Hematopoietic multipotent progenitor cell treated with erythropoietin and hydrocortisone succinate and interleukin-3 and kit ligand, for 8 days (in vitro differentiated cells): ENCODE measurements at regions not wholly inside any gene's neighbourhood (a gene's known extent, or its start where the extent isn't known, plus 50 kb on each side); places are given as distances from the start of the nearest gene placed in this dataset.
"Not testable (repeated sequence)": the region's sequence is repeated elsewhere in the genome, so short reads cannot be mapped to it uniquely, and the experiment has no call there.

Source experiments
- DNase-seq: peaks from one replicate; pipeline ENCODE4 v3.0.0-alpha.2; 2015

DNA sequence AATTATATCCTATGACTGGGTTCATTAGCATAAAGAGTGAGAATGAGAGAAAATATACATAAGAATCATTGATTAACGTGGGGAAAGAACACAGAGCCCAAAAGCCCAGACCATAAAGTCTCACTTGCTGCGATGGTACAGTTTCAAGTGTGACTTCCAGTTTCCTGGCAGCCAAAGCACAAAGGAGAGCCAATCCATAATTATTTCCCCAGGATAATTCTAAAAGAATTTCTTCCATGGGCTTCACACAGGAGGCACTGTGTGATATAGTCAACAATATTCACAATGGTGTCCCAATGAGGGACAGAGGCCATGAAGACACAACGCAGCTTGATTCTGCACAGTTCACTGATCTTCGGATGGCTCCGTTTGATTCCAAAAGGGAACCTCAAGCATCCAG is 321.6 kb downstream of the PLPP3 start:
- DNase-seq, result no peak

DNA sequence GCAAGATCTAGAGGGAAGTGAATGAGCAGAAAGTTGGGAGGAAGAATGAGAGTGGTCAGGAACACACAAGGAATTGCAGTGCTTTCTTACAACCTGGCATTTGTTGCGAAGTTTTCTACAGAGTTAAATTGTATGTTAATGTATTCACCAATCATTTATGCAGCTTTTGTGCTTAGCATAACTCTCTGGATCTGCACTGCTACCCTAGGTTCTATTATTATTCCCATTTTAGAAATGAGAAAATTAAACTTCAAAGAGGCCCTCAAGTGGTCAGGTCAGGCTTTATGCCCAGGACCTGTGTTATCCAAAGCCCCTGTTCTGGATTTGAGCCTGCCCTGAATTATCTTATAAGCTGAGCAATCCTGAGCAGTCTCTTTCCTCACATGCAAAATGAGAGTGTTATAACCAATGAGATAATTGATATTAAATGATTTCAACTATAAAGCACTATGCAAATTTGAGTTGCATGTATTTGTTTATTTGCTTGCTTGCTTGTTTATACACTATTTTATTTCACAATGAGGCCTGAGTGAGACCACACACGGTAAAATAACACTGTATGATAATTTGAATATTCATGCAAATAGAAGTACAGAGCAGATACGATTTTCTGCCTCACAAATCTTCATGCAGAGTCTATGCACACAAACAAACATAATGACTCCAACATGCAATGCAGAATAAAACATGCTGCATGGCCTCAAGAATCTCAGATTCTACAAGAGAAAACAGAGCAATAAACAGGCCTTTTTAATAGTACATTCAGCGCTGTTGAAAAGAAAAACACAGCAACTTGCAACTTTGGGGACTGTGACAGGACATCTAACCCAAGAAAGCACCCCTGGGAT is 323.0 kb downstream of the PLPP3 start:
- DNase-seq, result no peak

DNA sequence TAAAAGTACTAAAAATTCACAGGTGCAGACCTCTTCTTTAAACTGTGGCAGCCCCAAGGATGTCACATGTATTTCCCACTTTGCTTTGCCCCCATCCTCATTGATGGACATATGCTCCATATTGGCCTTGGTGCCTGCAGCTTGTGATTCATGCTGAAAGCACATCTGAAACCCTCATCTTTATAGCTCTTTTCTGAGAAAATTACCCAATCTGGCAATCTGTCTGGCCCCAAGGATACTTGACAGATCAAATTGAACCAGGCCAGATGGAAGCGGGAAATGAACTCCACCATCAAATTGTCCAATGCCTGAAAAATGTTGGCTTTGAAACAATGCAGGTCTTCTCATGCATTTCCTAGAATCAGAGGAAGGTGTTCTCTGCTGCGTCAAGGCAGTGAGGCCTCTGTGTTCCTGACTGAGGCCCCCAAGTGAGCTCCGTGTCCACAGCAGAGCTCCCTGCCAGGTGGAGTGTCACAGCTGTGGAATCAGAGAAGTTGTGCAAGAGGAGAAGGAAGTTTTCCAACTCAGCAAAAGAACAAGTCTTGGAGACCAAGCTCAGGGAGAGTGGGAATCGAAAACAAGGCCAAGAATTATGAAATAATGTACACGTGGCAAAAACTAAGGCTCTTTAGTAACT is 323.7 kb downstream of the PLPP3 start:
- no peak for DNase-seq

DNA sequence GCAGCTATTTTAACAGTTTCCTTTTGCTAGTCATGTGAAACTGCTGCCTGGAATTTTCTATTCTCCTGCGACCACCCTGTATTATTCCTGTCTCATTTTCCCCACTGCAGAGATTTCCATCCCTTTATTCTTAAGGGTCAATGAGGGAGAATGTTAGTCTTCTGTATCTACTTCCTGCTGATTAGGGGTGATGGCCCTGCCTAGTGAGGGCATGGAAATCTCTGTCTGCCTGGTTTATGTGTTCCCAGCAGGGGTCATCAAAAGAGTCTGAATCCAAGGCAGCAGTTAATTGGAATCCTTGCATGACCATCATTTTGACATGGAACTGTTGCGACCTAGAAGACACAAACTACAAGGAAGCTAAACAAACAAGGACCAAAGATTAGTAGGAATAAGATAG is 325.2 kb downstream of the PLPP3 start:
- no peak for DNase-seq

DNA sequence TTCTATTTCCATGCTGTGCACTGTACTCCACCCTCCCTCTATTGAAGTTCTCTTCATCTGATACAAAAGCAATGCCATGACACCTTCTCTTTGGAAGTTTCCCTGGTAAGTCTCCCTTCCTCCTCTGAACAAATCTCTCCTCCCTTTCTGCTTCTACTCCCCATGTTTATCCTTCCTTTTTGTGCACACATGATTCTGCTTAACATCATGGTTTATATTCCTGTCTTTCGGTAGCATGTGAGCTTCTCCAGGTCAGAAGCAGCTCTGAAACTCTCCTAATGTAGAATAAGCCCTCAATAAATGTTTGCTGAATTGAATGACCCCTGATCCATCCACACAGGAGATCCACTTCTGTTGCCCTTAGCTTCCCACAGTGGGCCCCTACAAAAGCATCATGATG is 328.6 kb downstream of the PLPP3 start:
- DNase-seq, result no peak

DNA sequence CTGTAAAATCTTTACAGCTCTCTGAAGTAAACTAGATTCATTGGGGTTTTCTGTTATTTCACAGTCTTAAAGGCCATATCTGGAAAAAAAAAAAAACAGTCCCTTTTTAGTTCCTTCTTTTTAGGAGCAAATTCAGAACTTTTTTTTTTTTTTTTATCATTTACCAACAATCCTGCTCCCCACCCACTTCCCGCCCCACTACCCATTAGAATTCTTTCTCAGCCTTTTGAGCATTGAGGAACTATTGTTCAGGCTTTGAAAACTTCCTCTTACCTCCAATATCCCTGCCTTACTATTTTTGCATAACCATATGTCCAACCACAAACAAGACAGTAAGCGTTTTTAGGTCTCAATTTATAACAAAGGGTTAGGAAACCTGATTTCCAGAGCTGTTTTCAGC is 330.1 kb downstream of the PLPP3 start:
- DNase-seq, result peak; percentile 12

DNA sequence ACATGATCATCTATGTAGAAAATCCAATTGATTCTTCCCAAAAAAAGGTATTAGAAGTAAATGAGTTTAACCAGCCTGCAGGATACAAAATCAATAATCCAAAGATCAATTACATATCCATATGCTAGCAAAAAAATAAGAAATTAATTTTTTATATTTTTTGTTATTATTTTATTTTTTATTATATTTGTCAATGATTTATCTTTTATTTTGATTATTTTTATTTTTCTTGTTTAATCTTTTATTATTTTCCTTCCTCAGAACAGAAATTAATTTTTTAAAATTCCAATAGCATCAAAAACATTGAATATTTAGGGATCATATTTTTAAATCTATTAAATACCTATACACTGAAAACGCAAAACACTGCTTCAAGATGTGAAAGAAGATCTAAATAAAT is 331.2 kb downstream of the PLPP3 start:
- DNase-seq, result no peak

DNA sequence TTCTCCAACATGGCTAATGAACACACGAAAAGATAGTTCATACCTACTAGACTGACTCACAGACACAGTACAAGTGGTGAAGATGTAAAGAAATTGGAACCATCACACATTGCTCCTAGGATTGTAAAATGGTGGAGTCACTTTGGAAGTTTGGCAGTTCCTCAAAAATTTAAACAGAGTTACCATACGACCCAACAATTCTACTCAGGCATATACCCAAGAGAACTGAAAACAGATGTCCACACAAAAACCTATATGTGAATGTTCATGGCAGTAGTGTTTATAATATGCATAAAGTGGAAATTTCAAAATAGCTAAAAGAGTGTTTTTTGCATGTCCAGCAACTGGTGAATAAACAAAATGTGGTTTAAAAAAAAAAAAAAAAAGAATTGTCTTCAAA is 332.6 kb downstream of the PLPP3 start:
- DNase-seq, result not testable (repeated sequence)

DNA sequence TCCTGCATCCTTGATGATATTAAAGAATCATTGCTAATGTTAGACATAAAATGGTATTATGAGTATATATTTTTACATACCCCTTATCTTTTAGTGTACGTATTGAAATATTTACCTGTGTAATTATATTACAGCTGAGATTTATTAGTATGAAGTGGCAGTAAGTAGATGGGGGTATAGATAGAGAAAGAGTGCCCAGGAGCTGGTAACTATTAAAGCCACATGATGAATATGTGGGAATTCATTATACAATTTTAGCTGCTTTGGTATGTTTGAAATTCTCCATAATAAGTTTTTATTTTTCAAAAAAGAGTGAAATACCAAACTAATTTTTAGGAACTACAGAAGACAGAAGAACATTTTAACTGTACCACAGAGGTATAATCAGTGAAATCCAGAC is 339.0 kb downstream of the PLPP3 start:
- no peak for DNase-seq

DNA sequence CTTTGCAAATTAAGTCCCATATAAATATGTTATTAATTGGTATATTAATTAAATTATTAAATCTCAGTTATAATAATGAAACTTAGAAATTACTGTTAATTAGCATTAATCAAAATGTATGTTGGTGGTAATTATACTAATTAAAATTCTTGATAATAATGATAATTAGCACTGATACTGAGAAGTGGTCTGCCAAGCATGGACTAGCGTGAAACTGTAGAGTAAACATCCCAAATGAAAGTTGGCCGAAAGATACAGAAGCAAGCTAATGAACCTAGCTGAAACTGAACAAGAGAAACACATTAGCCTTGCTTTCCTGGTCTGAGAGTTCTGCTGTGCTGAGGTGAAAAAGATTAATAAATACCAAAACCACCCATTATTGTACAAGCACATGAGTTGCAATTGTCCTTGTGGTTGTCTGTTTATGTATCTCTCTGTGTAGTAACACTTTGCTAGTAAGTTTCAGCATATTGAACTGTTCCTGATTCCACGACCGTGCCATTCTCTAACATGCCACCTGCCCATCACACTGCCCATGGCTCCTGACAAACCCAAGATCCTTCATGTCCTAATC is 341.8 kb downstream of the PLPP3 start:
- no peak for DNase-seq

DNA sequence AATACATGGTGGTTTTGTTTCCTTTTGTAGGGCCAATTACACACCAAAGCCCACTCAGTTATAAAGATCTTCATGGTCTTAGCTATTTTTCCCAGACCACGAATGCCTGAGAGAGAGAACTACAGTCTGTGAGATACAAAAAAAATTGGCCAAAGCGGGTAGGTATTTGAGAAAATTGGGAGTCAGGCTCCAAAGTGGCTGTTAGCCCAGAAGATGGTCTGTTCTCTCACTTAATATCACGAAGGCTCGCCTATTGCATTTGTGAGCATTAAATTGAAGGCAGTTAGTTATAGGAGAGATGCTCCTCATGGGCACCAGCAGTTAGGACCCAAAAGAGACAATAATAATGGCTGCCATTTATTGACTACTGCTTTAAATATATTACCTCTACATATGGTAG is 342.7 kb downstream of the PLPP3 start:
- DNase-seq, result no peak

DNA sequence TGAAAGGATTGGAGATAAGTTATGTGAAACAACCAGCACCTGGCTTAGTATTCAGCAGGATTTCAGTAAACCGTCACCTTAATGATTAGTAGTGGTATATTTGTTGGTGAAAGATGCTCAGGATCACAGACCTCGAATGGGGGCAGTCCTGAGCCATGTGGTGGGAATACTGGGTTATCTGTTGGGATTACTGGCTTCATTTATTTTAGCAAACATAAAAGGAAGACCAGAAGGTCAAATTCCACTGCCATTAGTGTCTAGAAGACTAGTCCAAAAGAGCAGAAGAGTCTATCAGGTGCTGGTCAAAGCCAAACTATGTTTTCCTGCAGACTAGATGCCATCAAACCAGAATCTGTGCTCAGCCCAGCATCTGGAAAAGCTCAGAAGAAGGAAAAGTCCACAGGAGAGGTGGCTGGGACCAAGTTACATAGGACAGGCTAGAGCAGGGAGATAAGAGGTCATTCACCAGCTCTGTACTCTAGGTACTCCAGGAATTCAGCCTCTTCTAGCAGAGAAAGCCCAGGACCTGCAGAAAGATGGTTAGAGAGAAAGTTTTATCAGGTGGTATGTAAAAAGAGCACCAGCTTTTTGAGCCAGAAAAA is 343.4 kb downstream of the PLPP3 start:
- no peak for DNase-seq

DNA sequence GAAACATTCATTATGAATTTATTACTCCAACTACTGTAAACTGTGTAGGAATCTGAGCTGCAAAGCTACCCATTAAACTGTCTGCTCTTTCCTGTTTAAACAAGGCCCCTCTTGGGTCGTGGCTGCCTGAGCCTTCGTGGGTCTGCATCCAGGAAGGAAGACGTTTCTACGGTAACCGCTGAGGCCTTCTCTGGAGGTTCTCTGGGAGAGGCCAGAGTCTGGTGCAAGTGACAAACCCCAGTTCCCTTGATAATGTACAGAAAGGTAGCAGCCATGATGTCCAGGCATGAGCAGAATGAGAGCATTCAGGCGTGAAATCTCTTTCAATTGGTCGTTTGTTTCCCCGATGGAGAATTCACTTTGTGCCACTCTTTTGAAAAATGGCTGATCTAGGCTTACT is 350.2 kb downstream of the PLPP3 start:
- no peak for DNase-seq

DNA sequence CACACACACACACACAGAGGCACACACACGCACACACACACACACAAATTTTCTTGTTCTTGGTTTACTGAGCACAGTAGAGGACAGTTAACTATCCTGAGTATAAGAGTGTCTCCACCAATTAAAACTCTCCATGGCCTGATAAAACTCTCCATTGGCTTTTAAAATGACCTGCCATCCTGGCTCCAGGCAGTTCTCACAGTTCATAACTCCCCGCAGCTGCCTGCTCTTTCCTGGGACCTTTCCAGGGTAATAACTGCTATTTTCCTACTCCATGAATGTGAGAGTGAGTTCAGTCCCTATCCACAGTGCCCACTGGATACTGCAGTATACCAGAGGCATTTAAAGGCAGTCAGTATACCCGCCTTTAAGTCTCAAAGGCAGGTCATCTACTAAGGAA is 351.5 kb downstream of the PLPP3 start:
- no peak for DNase-seq

DNA sequence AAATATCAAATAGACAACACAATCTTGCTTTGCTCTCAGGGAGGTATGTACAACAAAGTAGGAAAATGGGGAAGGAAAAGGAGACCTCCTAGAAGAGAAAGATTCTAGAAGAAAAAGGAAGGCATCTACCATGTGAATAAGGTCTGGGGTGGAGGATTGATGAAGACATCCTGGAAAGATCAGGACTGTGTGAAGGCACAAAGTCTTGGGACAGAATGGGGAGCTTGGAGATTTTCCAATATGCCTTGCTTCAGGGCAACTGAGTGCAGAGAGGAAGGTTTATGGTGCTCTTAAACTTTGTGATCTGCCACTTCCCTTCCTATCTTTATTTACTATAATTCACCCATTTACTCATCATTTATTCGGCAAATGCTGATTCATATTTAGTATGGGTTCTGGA is 352.0 kb downstream of the PLPP3 start:
- no peak for DNase-seq

DNA sequence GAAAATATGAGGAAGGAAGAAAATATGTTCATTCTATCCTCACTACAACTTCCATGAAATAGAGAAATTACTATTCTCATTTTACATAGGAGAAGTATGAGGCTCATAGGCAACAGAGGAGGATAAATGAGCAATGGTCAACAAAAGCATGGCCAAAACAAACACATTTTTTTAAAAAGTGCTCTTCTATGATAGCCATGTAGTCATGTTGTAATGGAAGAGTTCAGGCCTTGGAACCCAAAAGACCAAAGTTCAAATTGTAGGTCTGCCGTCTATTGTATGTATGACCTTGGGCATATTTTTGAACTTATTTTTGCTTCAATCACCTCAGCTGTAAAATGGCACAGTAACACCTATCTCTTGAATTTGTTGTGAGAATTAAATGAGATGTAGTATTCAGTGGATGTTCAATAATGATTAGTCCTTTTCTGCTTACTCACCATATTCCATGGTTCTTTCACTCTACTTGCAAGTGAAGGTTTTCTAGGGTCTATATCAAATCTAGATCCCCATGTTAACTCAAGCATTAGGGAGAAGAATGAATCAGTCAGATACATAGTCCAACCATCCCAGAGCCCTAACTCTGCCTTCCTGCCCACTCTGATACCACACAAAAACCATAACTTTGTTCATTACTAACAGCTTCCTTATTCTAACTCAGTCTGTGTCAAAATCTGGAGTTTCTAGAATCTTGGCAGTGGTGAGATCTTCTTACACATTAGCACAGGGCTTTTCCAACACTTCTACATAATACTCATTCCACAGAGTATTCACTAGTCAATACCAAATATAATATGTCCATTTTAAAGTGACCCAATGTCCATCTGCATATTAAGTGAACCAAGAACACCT is 353.2 kb downstream of the PLPP3 start:
- DNase-seq, result no peak

DNA sequence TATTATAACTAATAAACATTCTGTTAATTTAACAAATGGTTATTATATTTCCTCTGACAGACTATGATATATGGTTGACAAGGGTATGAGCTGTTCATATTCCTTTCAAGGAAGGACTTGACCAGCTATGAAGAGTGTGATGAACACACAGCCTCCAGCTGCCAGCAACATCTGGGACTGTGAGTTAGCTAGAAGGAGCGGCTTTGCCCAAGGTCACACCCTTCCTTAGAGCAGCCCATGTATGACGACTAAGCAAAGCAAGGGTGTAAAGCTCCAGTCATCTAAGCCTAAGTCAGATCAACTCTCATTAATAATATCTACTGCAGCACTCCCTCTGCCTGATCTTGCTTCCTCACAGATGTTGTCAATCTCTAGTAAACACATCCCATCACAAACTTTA is 355.4 kb downstream of the PLPP3 start:
- no peak for DNase-seq

DNA sequence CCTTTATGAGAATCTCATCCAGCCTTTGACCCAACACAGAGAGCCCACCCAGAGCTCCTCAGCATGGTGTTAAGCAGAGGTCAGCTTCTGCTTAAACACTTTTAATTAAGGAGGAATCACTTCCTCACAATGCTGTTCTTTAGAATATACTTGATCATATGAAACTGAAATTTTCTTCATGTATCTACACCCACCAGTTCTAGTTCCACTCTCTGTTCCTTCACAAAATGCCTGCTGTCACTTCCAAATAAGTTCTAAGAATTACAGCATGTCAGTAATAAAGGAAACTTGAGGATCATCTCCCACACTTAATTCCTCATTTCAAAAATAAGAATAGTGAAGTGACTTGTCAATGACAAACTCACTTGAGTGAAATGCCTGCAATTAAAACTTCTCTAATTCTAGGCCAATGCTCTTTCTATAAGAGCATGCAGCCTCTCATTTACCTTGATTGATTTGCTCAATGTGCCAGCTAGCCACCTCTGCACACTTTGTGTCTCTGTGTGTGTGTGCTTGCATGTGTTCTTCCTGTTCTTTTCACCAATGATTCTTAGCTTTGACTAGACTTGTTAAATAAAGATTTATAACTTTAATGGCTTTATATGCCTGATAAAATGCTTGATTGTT is 356.3 kb downstream of the PLPP3 start:
- DNase-seq, result no peak

DNA sequence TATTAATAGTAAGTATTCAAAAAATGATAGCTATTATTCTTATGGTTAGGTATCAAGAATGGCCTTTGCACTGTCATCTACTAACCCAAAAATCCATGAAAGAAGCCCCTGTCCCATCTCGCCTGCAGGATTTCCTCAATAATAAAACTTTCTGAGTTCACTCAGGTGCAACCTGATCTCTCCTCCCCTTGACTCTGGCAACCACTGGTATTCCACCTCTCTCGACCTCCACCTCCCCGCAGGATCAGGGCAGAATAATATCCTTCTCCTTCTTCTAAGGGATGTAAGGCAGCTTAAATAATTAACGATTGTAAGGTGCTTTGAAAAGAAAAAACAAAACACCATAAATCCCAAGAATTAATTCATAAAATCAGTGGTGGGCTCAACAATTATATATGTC is 359.3 kb downstream of the PLPP3 start:
- no peak for DNase-seq

DNA sequence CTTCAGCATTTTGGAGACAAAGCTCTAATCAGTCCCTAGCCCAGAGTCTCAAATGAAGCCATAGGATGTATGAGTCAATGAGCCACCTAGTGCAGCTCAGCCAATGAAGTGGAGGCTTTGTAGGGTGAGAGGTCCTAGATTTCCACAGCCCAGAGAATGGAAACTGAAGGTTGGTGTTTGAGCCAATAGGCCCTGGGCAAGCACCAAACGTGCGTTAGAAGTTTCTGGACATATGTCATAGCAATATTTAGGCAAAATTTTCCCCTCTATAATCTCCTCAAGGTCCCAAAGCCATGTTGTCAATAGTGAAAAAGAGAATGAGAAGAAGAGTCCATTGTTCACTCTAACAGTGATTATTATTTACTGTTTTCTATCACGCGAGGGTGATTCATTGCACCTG is 361.3 kb downstream of the PLPP3 start:
- DNase-seq, result no peak

DNA sequence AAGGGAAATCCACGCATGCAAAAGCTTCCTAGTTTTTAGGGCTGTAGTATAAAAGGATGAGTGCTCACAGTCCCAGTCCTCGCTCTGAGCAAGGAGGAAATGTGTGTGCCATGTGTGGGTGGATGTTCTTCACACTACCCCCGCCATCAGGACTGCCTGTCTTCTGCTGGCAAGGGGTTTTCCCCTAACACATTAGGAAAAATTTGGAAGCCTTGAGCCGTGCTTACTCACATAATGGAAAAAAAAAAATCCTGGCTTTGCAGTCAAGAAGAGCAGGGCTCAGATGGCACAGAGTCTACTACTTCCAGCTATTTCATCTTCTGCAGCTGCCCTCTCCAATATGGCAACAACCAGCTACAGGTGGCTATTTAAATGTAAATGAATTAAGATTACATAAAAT is 363.1 kb downstream of the PLPP3 start:
- DNase-seq, result no peak

DNA sequence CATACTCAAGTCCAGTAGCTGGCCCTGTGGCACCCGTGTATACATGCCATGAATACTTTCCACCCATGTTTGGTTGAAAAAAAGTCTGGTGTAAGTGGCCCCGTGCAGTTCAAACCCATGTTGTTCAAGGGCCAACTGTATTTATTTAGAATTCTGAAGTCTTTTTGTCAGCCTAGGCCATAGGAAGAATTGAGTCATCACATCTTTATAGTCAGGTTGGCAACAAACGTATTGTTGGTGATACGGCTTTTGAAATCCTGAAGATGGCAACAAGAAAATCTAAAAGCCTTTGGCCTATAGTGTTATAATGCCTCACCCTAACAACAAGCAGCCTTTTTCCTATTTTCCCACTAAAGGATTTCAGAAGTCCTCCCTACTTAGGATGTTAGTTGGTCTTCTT is 363.6 kb downstream of the PLPP3 start:
- DNase-seq, result no peak

DNA sequence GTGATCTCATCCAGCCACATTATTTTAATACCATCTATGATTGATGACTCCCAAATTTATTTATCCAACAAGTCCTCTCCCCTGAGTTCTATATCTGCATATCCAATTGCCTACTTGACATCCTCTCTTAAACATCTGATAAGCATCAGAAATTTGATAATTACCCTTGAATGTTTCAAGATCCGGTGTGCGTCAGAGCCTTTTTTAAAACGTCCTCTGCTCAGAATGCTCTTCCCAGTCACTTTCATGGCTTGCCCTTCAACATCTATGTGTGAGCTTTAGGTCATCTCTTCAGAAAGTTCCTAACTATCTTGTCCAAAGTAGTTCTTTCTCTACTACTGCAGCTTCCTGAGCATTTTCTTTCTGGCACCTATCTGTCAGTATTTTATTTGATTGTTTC is 364.3 kb downstream of the PLPP3 start:
- no peak for DNase-seq
